Duodenal mucosa (tissue), 2 donors: ENCODE measurements at regions not wholly inside any gene's neighbourhood (a gene's known extent, or its start where the extent isn't known, plus 50 kb on each side); places are given as distances from the start of the nearest gene placed in this dataset.

Experiments
- H3K27ac ChIP-seq: one replicate; pipeline ENCODE4 v1.7.0; 2013; ENCODE audit warnings: low read depth, low read length
- H3K27me3 ChIP-seq, 2 donors: one replicate each; pipeline ENCODE4 v1.7.0; 2013; ENCODE audit warnings: low read length in 2 of 2, control low read depth in 1 of 2; ENCODE audit not compliant: insufficient read depth in 2 of 2, control insufficient read depth in 1 of 2
- H3K36me3 ChIP-seq, 2 donors: one replicate each; pipeline ENCODE4 v1.7.0; 2013; ENCODE audit warnings: low read length in 2 of 2, control low read depth in 1 of 2; ENCODE audit not compliant: insufficient read depth in 2 of 2, control insufficient read depth in 1 of 2
- H3K4me1 ChIP-seq, 2 donors: one replicate each; pipeline ENCODE4 v1.7.0; 2013; ENCODE audit warnings: low read length in 2 of 2, control low read depth in 1 of 2; ENCODE audit not compliant: insufficient read depth in 2 of 2, control insufficient read depth in 1 of 2
- H3K4me3 ChIP-seq, 2 donors: one replicate each; pipeline ENCODE4 v1.7.0; 2013; ENCODE audit warnings: low read length in 2 of 2, low read depth in 1 of 2
- H3K9ac ChIP-seq, 2 donors: one replicate each; pipeline ENCODE4 v1.7.0; 2013; ENCODE audit warnings: low read length in 2 of 2, low read depth in 1 of 2
- H3K9me3 ChIP-seq, 2 donors: one replicate each; pipeline ENCODE4 v1.7.0; 2013; ENCODE audit warnings: low read length in 2 of 2, control low read depth in 1 of 2; ENCODE audit not compliant: control insufficient read depth in 1 of 2

GRCh38 chr2:217326238-217327022 lies 466.6 kb upstream of the TNP1 start:
- Histone ChIP-seq H3K9me3 (no peaks in the 10 kb centered on the region), H3K36me3 (no peaks in the 10 kb centered on the region), H3K9ac (no peak overlapping the region), H3K4me1 (no peaks in the 10 kb centered on the region), H3K27me3 (no peaks in the 10 kb centered on the region), H3K27ac (no peak overlapping the region), H3K4me3 (no peak overlapping the region)

- Histone ChIP-seq H3K27ac (no peak overlapping the region), H3K27me3 (no peaks in the 10 kb centered on the region), H3K9me3 (no peaks in the 10 kb centered on the region), H3K4me1 (no peaks in the 10 kb centered on the region), H3K9ac (no peak overlapping the region), H3K36me3 (no peaks in the 10 kb centered on the region), H3K4me3 (no peak overlapping the region)
Measured at GRCh38 chr2:217325816-217326215, 466.0 kb upstream of the TNP1 start.

GRCh38 chr2:217325251-217325650 lies 465.4 kb upstream of the TNP1 start:
- H3K4me3 ChIP-seq, result no peak overlapping the region
- no peaks in the 10 kb centered on the region for H3K4me1 ChIP-seq
- no peak overlapping the region for H3K9ac ChIP-seq
- no peak overlapping the region for H3K27ac ChIP-seq
- H3K9me3 ChIP-seq, result no peaks in the 10 kb centered on the region
- no peaks in the 10 kb centered on the region for H3K36me3 ChIP-seq
- H3K27me3 ChIP-seq, result no peaks in the 10 kb centered on the region

GRCh38 chr2:217316743-217317142 lies 456.9 kb upstream of the TNP1 start:
- Histone ChIP-seq H3K27ac (no peak overlapping the region), H3K4me1 (no peaks in the 10 kb centered on the region), H3K4me3 (no peak overlapping the region), H3K36me3 (no peaks in the 10 kb centered on the region), H3K9ac (no peak overlapping the region), H3K9me3 (peaks cover 4 to 5% of the 10 kb centered on the region in 2 donors), H3K27me3 (no peaks in the 10 kb centered on the region)

GRCh38 chr2:217314021-217314460 lies 454.2 kb upstream of the TNP1 start:
- H3K4me1 ChIP-seq, result no peaks in the 10 kb centered on the region

GRCh38 chr2:217313386-217313785 lies 453.5 kb upstream of the TNP1 start:
- H3K27ac ChIP-seq, result no peak overlapping the region
- H3K36me3 ChIP-seq, result no peaks in the 10 kb centered on the region
- H3K9me3 ChIP-seq, result peaks cover 4 to 5% of the 10 kb centered on the region in 2 donors
- no peaks in the 10 kb centered on the region for H3K4me1 ChIP-seq
- H3K9ac ChIP-seq, result no peak overlapping the region
- no peaks in the 10 kb centered on the region for H3K27me3 ChIP-seq
- no peak overlapping the region for H3K4me3 ChIP-seq

More at GRCh38 chr2:217314021-217314460, 454.2 kb upstream of the TNP1 start:
- H3K4me3 ChIP-seq, result no peak overlapping the region
- no peaks in the 10 kb centered on the region for H3K36me3 ChIP-seq
- no peak overlapping the region for H3K27ac ChIP-seq
- H3K9ac ChIP-seq, result no peak overlapping the region
- H3K9me3 ChIP-seq, result peaks cover 4 to 5% of the 10 kb centered on the region in 2 donors
- no peaks in the 10 kb centered on the region for H3K27me3 ChIP-seq

GRCh38 chr2:217309056-217309455 lies 449.2 kb upstream of the TNP1 start:
- Histone ChIP-seq H3K4me3 (no peak overlapping the region), H3K36me3 (no peaks in the 10 kb centered on the region), H3K9ac (no peak overlapping the region), H3K9me3 (no peaks in the 10 kb centered on the region), H3K27me3 (no peaks in the 10 kb centered on the region), H3K27ac (no peak overlapping the region), H3K4me1 (no peaks in the 10 kb centered on the region)

GRCh38 chr2:217307023-217307422 lies 447.2 kb upstream of the TNP1 start:
- Histone ChIP-seq H3K4me3 (no peak overlapping the region), H3K9me3 (no peaks in the 10 kb centered on the region), H3K36me3 (no peaks in the 10 kb centered on the region), H3K9ac (no peak overlapping the region), H3K27me3 (no peaks in the 10 kb centered on the region), H3K4me1 (no peaks in the 10 kb centered on the region), H3K27ac (no peak overlapping the region)

GRCh38 chr2:217305882-217306281 lies 446.0 kb upstream of the TNP1 start:
- H3K36me3 ChIP-seq, result no peaks in the 10 kb centered on the region
- no peaks in the 10 kb centered on the region for H3K4me1 ChIP-seq
- no peaks in the 10 kb centered on the region for H3K27me3 ChIP-seq
- no peak overlapping the region for H3K27ac ChIP-seq
- no peak overlapping the region for H3K9ac ChIP-seq
- H3K4me3 ChIP-seq, result no peak overlapping the region
- no peaks in the 10 kb centered on the region for H3K9me3 ChIP-seq

GRCh38 chr2:217304582-217304981 lies 444.7 kb upstream of the TNP1 start:
- H3K36me3 ChIP-seq, result no peaks in the 10 kb centered on the region
- no peak overlapping the region for H3K27ac ChIP-seq
- H3K4me1 ChIP-seq, result no peaks in the 10 kb centered on the region
- H3K4me3 ChIP-seq, result no peak overlapping the region
- no peaks in the 10 kb centered on the region for H3K9me3 ChIP-seq
- no peak overlapping the region for H3K9ac ChIP-seq
- H3K27me3 ChIP-seq, result peaks cover 0 to 3% of the 10 kb centered on the region in 2 donors
